ENCODE measurements at regions not wholly inside any gene's neighbourhood (a gene's known extent, or its start where the extent isn't known, plus 50 kb on each side); places are given as distances from the start of the nearest gene placed in this dataset.

- Histone ChIP-seq H3K36me3 (no peaks in the 10 kb centered on the region), H3K27me3 (peaks cover 75% of the 10 kb centered on the region), H3K4me1 (peaks cover 0 to 6% (median 0%) of the 10 kb centered on the region in 3 donors), H3K27ac (no peak overlapping the region), H3K4me3 (no peak overlapping the region), H3K9me3 (no peaks in the 10 kb centered on the region)
- TF ChIP-seq POLR2A (IDR thresholded peaks at IDR 0.05) = no peak
- TF ChIP-seq POLR2AphosphoS5 (IDR thresholded peaks at IDR 0.05) = no peak
- TF ChIP-seq EP300 (IDR thresholded peaks at IDR 0.05) = no peak
- no peak for TF ChIP-seq CTCF (IDR thresholded peaks at IDR 0.05)
- no peak for ATAC-seq
- 52 to 67% methylated on average over 9 to 11 of the region's 12 CpGs for WGBS, 2 donors (ENCODE audit: low coverage in 1 of 2)
Measured at GRCh38 chr11:116505298-116506262, 267.2 kb downstream of the BUD13 start.

- no peak for ATAC-seq
- peaks cover 82% of the 10 kb centered on the region for H3K27me3 ChIP-seq
- WGBS, 2 donors (ENCODE audit: low coverage in 1 of 2) = 53 to 73% methylated on average over 11 to 12 of the region's 15 CpGs
- no peaks in the 10 kb centered on the region for H3K9me3 ChIP-seq
- H3K4me3 ChIP-seq = no peak overlapping the region
- no peak overlapping the region for H3K27ac ChIP-seq
- peaks cover 0 to 10% (median 0%) of the 10 kb centered on the region in 3 donors for H3K4me1 ChIP-seq
- no peaks in the 10 kb centered on the region for H3K36me3 ChIP-seq
- TF ChIP-seq EP300 (IDR thresholded peaks at IDR 0.05) (no peak), CTCF (IDR thresholded peaks at IDR 0.05) (no peak), POLR2A (IDR thresholded peaks at IDR 0.05) (no peak), POLR2AphosphoS5 (IDR thresholded peaks at IDR 0.05) (no peak)
Measured at GRCh38 chr11:116504541-116505297, 268.1 kb downstream of the BUD13 start.

GRCh38 chr11:116503216-116504160 is 269.3 kb downstream of the BUD13 start:
- no peaks in the 10 kb centered on the region for H3K9me3 ChIP-seq
- H3K4me1 ChIP-seq = peaks cover 0 to 10% (median 0%) of the 10 kb centered on the region in 3 donors
- peaks cover 93% of the 10 kb centered on the region for H3K27me3 ChIP-seq
- ATAC-seq = no peak
- WGBS, 2 donors (ENCODE audit: low coverage in 1 of 2) = 83 to 92% methylated on average over 3 to 8 of the region's 10 CpGs
- H3K36me3 ChIP-seq = no peaks in the 10 kb centered on the region
- no peak overlapping the region for H3K27ac ChIP-seq
- H3K4me3 ChIP-seq = no peak overlapping the region
- TF ChIP-seq CTCF (IDR thresholded peaks at IDR 0.05) (no peak), POLR2AphosphoS5 (IDR thresholded peaks at IDR 0.05) (no peak), EP300 (IDR thresholded peaks at IDR 0.05) (no peak), POLR2A (IDR thresholded peaks at IDR 0.05) (no peak)

- Histone ChIP-seq H3K4me1 (peaks cover 0 to 10% (median 0%) of the 10 kb centered on the region in 3 donors), H3K27me3 (peaks cover 86% of the 10 kb centered on the region), H3K27ac (no peak overlapping the region), H3K36me3 (no peaks in the 10 kb centered on the region), H3K4me3 (no peak overlapping the region), H3K9me3 (no peaks in the 10 kb centered on the region)
- ATAC-seq = no peak
- TF ChIP-seq CTCF (IDR thresholded peaks at IDR 0.05) (no peak), EP300 (IDR thresholded peaks at IDR 0.05) (no peak), POLR2AphosphoS5 (IDR thresholded peaks at IDR 0.05) (no peak), POLR2A (IDR thresholded peaks at IDR 0.05) (no peak)
- WGBS, 2 donors (ENCODE audit: low coverage in 1 of 2) = 78 to 100% methylated on average over 2 to 3 of the region's 6 CpGs
Measured at GRCh38 chr11:116502641-116503061, 270.1 kb downstream of the BUD13 start.

Measured in gastroesophageal sphincter (tissue), 4 donors.